ENCODE measurements at regions not wholly inside any gene's neighbourhood (a gene's known extent, or its start where the extent isn't known, plus 50 kb on each side); places are given as distances from the start of the nearest gene placed in this dataset.

- Histone ChIP-seq H3K4me2 (replicated peaks; ENCODE audit: low read depth, low read length, poor library complexity, severe bottlenecking) (no peak overlapping the region), H3K79me2 (ENCODE audit: control insufficient read depth, insufficient read depth, low read length) (no peaks in the 10 kb centered on the region), H3K27ac (ENCODE audit: low read length in 2 of 2) (no peak overlapping the region), H3K4me3 (ENCODE audit: control extremely low read depth in 1 of 5, extremely low read depth in 1 of 5, insufficient read depth in 1 of 5, low read depth in 2 of 5, low read length in 4 of 5) (no peak overlapping the region), H3K9ac (ENCODE audit: low read length) (no peak overlapping the region), H3K36me3 (replicated peaks in 1 of 2; ENCODE audit: control extremely low read depth in 1 of 2, control insufficient read depth in 1 of 2, extremely low read depth in 1 of 2, insufficient read depth in 2 of 2, low read length in 1 of 2) (no peaks in the 10 kb centered on the region), H4K20me1 (ENCODE audit: control insufficient read depth, insufficient read depth, low read length, poor library complexity, severe bottlenecking) (no peaks in the 10 kb centered on the region), H2AFZ (ENCODE audit: insufficient read depth, low read depth, low read length, poor library complexity, severe bottlenecking) (no peak overlapping the region), H3K4me1 (ENCODE audit: control insufficient read depth in 2 of 2, insufficient read depth in 2 of 2, low read length in 2 of 2) (peaks cover 0 to 8% of the 10 kb centered on the region in 2 donors), H3K27me3 (replicated peaks in 1 of 4; ENCODE audit: control extremely low read depth in 1 of 4, control insufficient read depth in 3 of 4, insufficient read depth in 4 of 4, low read length in 3 of 4) (no peaks in the 10 kb centered on the region), H3K9me3 (ENCODE audit: control extremely low read depth in 1 of 3, control insufficient read depth in 2 of 3, insufficient read depth in 1 of 3, low read length in 2 of 3) (no peaks in the 10 kb centered on the region)
- TF ChIP-seq CTCF (IDR thresholded peaks at IDR 0.05) (no peak), EZH2 (IDR thresholded peaks at IDR 0.05; ENCODE audit: borderline replicate concordance, insufficient read depth, low read depth, low read length, poor library complexity, severe bottlenecking) (no peak)
- H3K27me3 Mint-ChIP-seq, result no peaks in the 10 kb centered on the region
- DNase-seq (no peak), ATAC-seq (ENCODE audit: low read depth) (no peak)
- peaks cover 9% of the 10 kb centered on the region for H3K4me1 Mint-ChIP-seq
- no peaks in the 10 kb centered on the region for H3K9me3 Mint-ChIP-seq (ENCODE audit: insufficient read depth)
- ChIA-PET POLR2A (no interaction called here), CTCF (no interaction called here)
- no CpG with 5 or more reads among the region's 2 CpGs for WGBS (ENCODE audit: insufficient coverage)
- H3K4me3 Mint-ChIP-seq, result no peak overlapping the region
- H3K27ac Mint-ChIP-seq, result no peak overlapping the region
- intact Hi-C loops (cut with micrococcal nuclease), result no loop called here
Observed at GRCh38 chr12:91311081-91311480, 128.5 kb upstream of the DCN start.

GRCh38 chr12:91309450-91309849 is 126.8 kb upstream of the DCN start:
- intact Hi-C loops (cut with micrococcal nuclease), result no loop called here

More at GRCh38 chr12:91309450-91309849, 126.8 kb upstream of the DCN start:
- no peak overlapping the region for H3K9ac ChIP-seq (ENCODE audit: low read length)
- no peak for DNase-seq
- Mint-ChIP-seq H3K27me3 (no peaks in the 10 kb centered on the region), H3K9me3 (ENCODE audit: insufficient read depth) (no peaks in the 10 kb centered on the region), H3K4me3 (no peak overlapping the region), H3K27ac (no peak overlapping the region), H3K4me1 (peaks cover 9% of the 10 kb centered on the region)
- POLR2A ChIA-PET, result no interaction called here
- TF ChIP-seq EZH2 (IDR thresholded peaks at IDR 0.05; ENCODE audit: borderline replicate concordance, insufficient read depth, low read depth, low read length, poor library complexity, severe bottlenecking) (no peak), CTCF (IDR thresholded peaks at IDR 0.05) (no peak)
- H3K36me3 ChIP-seq (replicated peaks in 1 of 2; ENCODE audit: control extremely low read depth in 1 of 2, control insufficient read depth in 1 of 2, extremely low read depth in 1 of 2, insufficient read depth in 2 of 2, low read length in 1 of 2), result no peaks in the 10 kb centered on the region
- H3K79me2 ChIP-seq (ENCODE audit: control insufficient read depth, insufficient read depth, low read length), result no peaks in the 10 kb centered on the region
- no CpG with 5 or more reads among the region's 2 CpGs for WGBS (ENCODE audit: insufficient coverage)
- H3K4me3 ChIP-seq (ENCODE audit: control extremely low read depth in 1 of 5, extremely low read depth in 1 of 5, insufficient read depth in 1 of 5, low read depth in 2 of 5, low read length in 4 of 5), result no peak overlapping the region
- H4K20me1 ChIP-seq (ENCODE audit: control insufficient read depth, insufficient read depth, low read length, poor library complexity, severe bottlenecking), result no peaks in the 10 kb centered on the region
- no peak for ATAC-seq (ENCODE audit: low read depth)
- H3K27me3 ChIP-seq (replicated peaks in 1 of 4; ENCODE audit: control extremely low read depth in 1 of 4, control insufficient read depth in 3 of 4, insufficient read depth in 4 of 4, low read length in 3 of 4), result no peaks in the 10 kb centered on the region
- no peak overlapping the region for H3K27ac ChIP-seq (ENCODE audit: low read length in 2 of 2)
- H3K4me2 ChIP-seq (replicated peaks; ENCODE audit: low read depth, low read length, poor library complexity, severe bottlenecking), result no peak overlapping the region
- no peak overlapping the region for H2AFZ ChIP-seq (ENCODE audit: insufficient read depth, low read depth, low read length, poor library complexity, severe bottlenecking)
- peaks cover 0 to 8% of the 10 kb centered on the region in 2 donors for H3K4me1 ChIP-seq (ENCODE audit: control insufficient read depth in 2 of 2, insufficient read depth in 2 of 2, low read length in 2 of 2)
- CTCF ChIA-PET, result no interaction called here
- no peaks in the 10 kb centered on the region for H3K9me3 ChIP-seq (ENCODE audit: control extremely low read depth in 1 of 3, control insufficient read depth in 2 of 3, insufficient read depth in 1 of 3, low read length in 2 of 3)
